Omental fat pad (tissue), 3 donors: ENCODE measurements at regions not wholly inside any gene's neighbourhood (a gene's known extent, or its start where the extent isn't known, plus 50 kb on each side); places are given as distances from the start of the nearest gene placed in this dataset.

ENCODE experiments used
- ATAC-seq: fragments of 150-250 bp; one replicate; pipeline ENCODE4 v1.9.1; 2016; ENCODE audit warnings: mild to moderate bottlenecking, moderate library complexity; ENCODE audit not compliant: low FRiP score
- DNase-seq: peaks from one replicate; pipeline ENCODE4 v3.0.0-alpha.2; 2019; ENCODE audit warnings: low spot score
- CTCF ChIP-seq, 3 donors: fragments of 450-650 bp; IDR thresholded peaks; one replicate each; pipeline ENCODE4 v1.5.1; 2016 to 2017; ENCODE audit warnings: antibody characterized with exemption in 3 of 3, mild to moderate bottlenecking in 3 of 3, moderate library complexity in 2 of 3

GRCh38 chr9:78626971-78627370 is 330.0 kb downstream of the PSAT1 start:
- ATAC-seq (no peak), DNase-seq (no peak)
- TF ChIP-seq CTCF (IDR thresholded peaks at IDR 0.05): no peak

DNA sequence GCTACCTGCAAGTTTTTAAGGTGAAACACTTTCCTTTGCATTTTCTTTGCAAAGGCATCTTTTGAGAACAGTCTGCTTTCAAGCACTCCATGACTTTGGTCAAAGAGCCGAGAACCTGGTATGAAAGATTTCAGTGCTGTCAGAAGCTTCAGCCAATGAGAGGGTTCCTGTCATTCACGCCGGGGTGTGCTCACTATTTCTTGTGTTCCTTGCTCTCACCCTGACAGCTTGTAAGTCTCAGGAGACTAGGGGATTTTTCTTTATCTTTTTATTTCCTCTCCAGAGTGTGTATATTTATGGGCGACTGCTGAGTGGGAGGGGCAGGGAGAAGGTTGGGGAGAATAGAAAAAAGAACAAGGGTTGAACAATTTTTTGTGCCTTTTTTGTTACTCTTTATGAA is 334.0 kb downstream of the PSAT1 start:
- no peak for TF ChIP-seq CTCF (IDR thresholded peaks at IDR 0.05)
- no peak for ATAC-seq
- DNase-seq: no peak

- ATAC-seq (no peak), DNase-seq (no peak)
- TF ChIP-seq CTCF (IDR thresholded peaks at IDR 0.05): no peak
Observed at GRCh38 chr9:78640728-78641127, 343.8 kb downstream of the PSAT1 start.

DNA sequence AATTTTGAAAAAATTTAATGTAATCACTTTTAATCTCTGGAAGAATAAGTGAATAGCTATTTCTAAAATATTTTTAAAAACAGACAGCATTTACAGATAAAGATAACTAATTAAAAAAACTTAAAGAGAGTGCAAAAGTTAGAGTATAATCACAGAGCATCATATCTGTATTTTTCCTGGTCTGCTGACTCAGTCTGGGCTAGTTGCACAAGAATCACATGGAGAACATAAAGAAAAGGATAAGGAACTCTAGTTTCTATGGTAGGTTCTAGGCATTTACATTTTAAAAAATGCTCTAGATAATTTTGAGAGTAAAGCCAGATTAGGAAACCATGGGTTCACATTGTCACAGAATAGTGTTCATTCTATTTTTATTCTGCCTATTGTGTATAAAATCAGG is 347.4 kb downstream of the PSAT1 start:
- ATAC-seq: no peak
- no peak for DNase-seq
- no peak for TF ChIP-seq CTCF (IDR thresholded peaks at IDR 0.05)

GRCh38 chr9:78654324-78654723 is 357.4 kb downstream of the PSAT1 start:
- ATAC-seq (no peak), DNase-seq (no peak)
- TF ChIP-seq CTCF (IDR thresholded peaks at IDR 0.05): no peak

- no peak for ATAC-seq
- no peak for DNase-seq
- TF ChIP-seq CTCF (IDR thresholded peaks at IDR 0.05): no peak
Observed at GRCh38 chr9:78663369-78663768, 366.4 kb downstream of the PSAT1 start.

GRCh38 chr9:78664370-78664769 is 367.4 kb downstream of the PSAT1 start:
- TF ChIP-seq CTCF (IDR thresholded peaks at IDR 0.05): no peak
- no peak for DNase-seq
- ATAC-seq: no peak
